ENCODE measurements at regions not wholly inside any gene's neighbourhood (a gene's known extent, or its start where the extent isn't known, plus 50 kb on each side); places are given as distances from the start of the nearest gene placed in this dataset.
A peak's percentile ranks its signal among the peaks of the same experiment; 100 is the strongest.
"Not testable (repeated sequence)": the region's sequence is repeated elsewhere in the genome, so short reads cannot be mapped to it uniquely, and the experiment has no call there.

- H3K27me3 ChIP-seq: no peaks in the 10 kb centered on the region
- TF ChIP-seq Cebpa-rat (IDR thresholded peaks at IDR 0.05): peak in 3 of 11 experiments; percentile 61 to 69 (median 67); a peak in 4 of 22 replicates
- peak overlapping the region in 5 of 11 experiments; percentile 40 to 82 (median 75); a peak in 10 of 22 replicates for H3K4me2 ChIP-seq
- H3K9ac ChIP-seq: peak overlapping the region in 2 of 11 experiments; percentile 5 to 52; a peak in 4 of 22 replicates
- no peaks in the 10 kb centered on the region for H3K36me3 ChIP-seq
- peaks cover 0 to 58% (median 10%) of the 10 kb centered on the region in 10 experiments; a peak in 11 of 20 replicates for H3K4me1 ChIP-seq
- no peak overlapping the region for H3K4me3 ChIP-seq
- peaks cover 0 to 7% (median 0%) of the 10 kb centered on the region in 11 experiments; a peak in 2 of 22 replicates for H3K9me3 ChIP-seq (replicated peaks in 1 of 11)
- no peaks in the 10 kb centered on the region for H4K20me1 ChIP-seq
- peak overlapping the region in 4 of 11 experiments; percentile 38 to 77 (median 68); a peak in 7 of 22 replicates for H3K27ac ChIP-seq
Measured at GRCh38 chr10:3330663-3331062, 158.1 kb upstream of the PITRM1 start.

DNA sequence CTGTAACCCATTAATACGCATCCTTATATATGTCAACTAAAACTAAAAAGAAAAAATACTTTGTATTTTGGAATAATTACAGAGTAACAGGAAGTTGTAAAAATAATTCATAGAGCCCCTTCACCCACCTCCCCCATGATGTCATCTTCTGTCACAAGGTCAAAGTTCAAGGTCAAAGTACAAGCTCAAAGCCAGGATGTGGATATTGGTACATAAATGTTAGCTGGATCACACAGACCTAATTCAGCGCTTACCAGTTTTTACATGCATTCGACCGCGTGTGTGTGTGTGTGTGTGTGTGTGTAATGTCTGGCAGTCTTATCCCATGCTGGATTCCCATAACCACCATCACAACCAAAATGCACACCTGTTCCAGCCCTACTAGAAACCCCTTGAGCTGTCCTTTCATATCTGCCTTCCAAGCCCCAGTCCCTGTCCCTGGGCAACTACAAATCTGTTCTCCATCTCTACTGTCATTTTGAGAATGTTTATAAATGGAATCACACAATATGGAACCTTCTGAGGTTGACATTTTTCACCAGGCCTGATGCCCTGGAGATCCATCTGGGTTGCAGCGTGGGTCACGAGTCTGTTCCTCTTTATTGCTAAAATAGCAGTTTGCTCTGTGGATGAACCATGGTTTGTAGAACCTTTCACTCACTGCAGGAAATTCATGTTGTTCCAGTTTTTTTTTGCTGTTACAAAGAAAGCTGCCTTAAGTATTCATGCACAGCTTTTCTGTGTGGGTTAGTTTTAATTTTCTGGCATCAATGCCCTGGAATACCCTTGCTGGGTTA lies 153.6 kb upstream of the PITRM1 start:
- Histone ChIP-seq H3K4me2 (peak overlapping the region in 4 of 11 experiments; percentile 21 to 78 (median 65); a peak in 7 of 22 replicates), H3K9me3 (replicated peaks in 1 of 11) (peaks cover 0 to 2% (median 0%) of the 10 kb centered on the region in 11 experiments; a peak in 1 of 22 replicates), H3K27me3 (no peaks in the 10 kb centered on the region), H3K4me3 (no peak overlapping the region), H3K9ac (no peak overlapping the region), H3K4me1 (peaks cover 0 to 36% (median 9%) of the 10 kb centered on the region in 10 experiments; a peak in 10 of 20 replicates), H3K27ac (no peak overlapping the region), H3K36me3 (no peaks in the 10 kb centered on the region), H4K20me1 (no peaks in the 10 kb centered on the region)
- TF ChIP-seq Cebpa-rat (IDR thresholded peaks at IDR 0.05): no peak

DNA sequence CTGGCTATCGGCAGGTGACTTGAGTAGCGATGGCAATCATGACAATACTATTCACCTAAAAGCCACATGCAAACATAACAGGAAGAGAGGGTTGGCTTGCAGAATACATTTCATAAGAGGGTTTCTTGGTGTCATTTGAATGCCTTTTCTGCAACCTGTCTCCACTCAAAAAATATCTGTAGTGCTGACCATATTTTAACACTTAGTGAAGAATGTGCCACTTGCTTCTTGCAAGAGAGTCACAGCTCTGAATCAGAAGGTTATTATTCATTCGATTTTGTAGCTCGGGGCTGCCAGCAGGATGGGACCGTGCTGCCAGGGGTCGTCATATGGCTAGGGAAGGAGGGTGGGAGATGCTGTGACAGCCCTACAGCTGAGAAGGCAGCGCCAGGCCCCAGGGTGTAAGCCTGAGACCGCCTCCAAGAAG lies 152.0 kb upstream of the PITRM1 start:
- Histone ChIP-seq H3K4me2 (no peak overlapping the region), H3K9me3 (replicated peaks in 1 of 11) (peaks cover 6 to 18% (median 11%) of the 10 kb centered on the region in 11 experiments; a peak in 17 of 22 replicates), H3K4me3 (no peak overlapping the region), H3K27me3 (no peaks in the 10 kb centered on the region), H3K4me1 (peaks cover 0 to 21% (median 0%) of the 10 kb centered on the region in 10 experiments; a peak in 8 of 20 replicates), H3K27ac (no peak overlapping the region), H4K20me1 (no peaks in the 10 kb centered on the region), H3K9ac (no peak overlapping the region), H3K36me3 (no peaks in the 10 kb centered on the region)
- TF ChIP-seq Cebpa-rat (IDR thresholded peaks at IDR 0.05): no peak

GRCh38 chr10:3323865-3324498 lies 151.4 kb upstream of the PITRM1 start:
- H4K20me1 ChIP-seq: no peaks in the 10 kb centered on the region
- peaks cover 0 to 14% (median 0%) of the 10 kb centered on the region in 10 experiments; a peak in 8 of 20 replicates for H3K4me1 ChIP-seq
- H3K4me3 ChIP-seq: no peak overlapping the region
- TF ChIP-seq Cebpa-rat (IDR thresholded peaks at IDR 0.05): no peak
- H3K27ac ChIP-seq: no peak overlapping the region
- no peaks in the 10 kb centered on the region for H3K36me3 ChIP-seq
- no peaks in the 10 kb centered on the region for H3K27me3 ChIP-seq
- H3K9ac ChIP-seq: no peak overlapping the region
- peaks cover 12 to 24% (median 17%) of the 10 kb centered on the region in 11 experiments; a peak in 18 of 22 replicates for H3K9me3 ChIP-seq (replicated peaks in 1 of 11)
- H3K4me2 ChIP-seq: no peak overlapping the region

- Histone ChIP-seq H3K27me3 (no peaks in the 10 kb centered on the region), H3K27ac (no peak overlapping the region), H3K36me3 (no peaks in the 10 kb centered on the region), H3K9me3 (replicated peaks in 1 of 11) (peaks cover 17 to 30% (median 23%) of the 10 kb centered on the region in 11 experiments; a peak in 18 of 22 replicates), H4K20me1 (no peaks in the 10 kb centered on the region), H3K9ac (no peak overlapping the region), H3K4me2 (no peak overlapping the region), H3K4me1 (peaks cover 0 to 4% (median 0%) of the 10 kb centered on the region in 10 experiments; a peak in 7 of 20 replicates), H3K4me3 (no peak overlapping the region)
- no peak for TF ChIP-seq Cebpa-rat (IDR thresholded peaks at IDR 0.05)
Measured at GRCh38 chr10:3321123-3321522, 148.5 kb upstream of the PITRM1 start.

DNA sequence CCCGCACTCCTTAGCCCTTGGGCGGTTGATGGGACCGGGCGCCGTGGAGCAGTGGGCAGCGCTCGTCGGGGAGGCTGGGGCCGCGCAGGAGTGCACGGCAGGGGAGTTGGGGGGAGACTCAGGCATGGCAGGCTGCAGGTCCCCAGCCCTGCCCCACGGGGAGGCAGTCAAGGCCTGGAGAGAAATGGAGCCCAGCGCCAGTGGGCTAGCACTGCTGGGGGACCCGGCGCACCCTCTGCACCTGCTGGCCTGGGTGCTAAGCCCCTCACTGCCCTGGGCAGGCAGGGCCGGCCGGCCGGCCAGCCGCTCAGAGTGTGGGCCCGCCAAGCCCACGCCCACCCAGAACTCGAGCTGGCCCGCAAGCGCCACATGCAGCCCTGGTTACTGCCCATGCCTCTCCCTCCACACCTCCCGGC lies 147.2 kb upstream of the PITRM1 start:
- Histone ChIP-seq H3K27me3 (no peaks in the 10 kb centered on the region), H3K9ac (no peak overlapping the region), H3K9me3 (replicated peaks in 1 of 11) (peaks cover 17 to 30% (median 23%) of the 10 kb centered on the region in 11 experiments; a peak in 18 of 22 replicates), H3K4me1 (no peaks in the 10 kb centered on the region), H4K20me1 (no peaks in the 10 kb centered on the region), H3K4me2 (no peak overlapping the region), H3K27ac (no peak overlapping the region), H3K4me3 (no peak overlapping the region), H3K36me3 (no peaks in the 10 kb centered on the region)
- TF ChIP-seq Cebpa-rat (IDR thresholded peaks at IDR 0.05): no peak

DNA sequence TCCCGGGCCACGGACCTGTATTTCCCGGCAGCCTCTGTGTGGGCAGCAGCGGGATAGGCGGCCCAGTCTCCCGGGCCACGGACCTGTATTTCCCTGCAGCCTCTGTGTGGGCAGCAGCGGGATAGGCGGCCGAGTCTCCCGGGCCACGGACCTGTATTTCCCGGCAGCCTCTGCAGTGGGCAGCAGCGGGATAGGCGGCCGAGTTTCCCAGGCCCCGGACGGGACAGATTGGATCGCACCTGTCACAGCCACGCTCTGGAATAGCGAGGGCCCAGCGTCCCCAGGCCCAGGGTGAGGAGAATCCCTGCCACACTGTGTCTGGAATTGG lies 145.9 kb upstream of the PITRM1 start:
- peaks cover 17 to 30% (median 24%) of the 10 kb centered on the region in 11 experiments; a peak in 18 of 22 replicates for H3K9me3 ChIP-seq (replicated peaks in 1 of 11)
- not testable (repeated sequence) for H4K20me1 ChIP-seq, H3K4me1 ChIP-seq, H3K36me3 ChIP-seq, H3K4me3 ChIP-seq, H3K27me3 ChIP-seq, H3K27ac ChIP-seq, H3K9ac ChIP-seq, H3K4me2 ChIP-seq

DNA sequence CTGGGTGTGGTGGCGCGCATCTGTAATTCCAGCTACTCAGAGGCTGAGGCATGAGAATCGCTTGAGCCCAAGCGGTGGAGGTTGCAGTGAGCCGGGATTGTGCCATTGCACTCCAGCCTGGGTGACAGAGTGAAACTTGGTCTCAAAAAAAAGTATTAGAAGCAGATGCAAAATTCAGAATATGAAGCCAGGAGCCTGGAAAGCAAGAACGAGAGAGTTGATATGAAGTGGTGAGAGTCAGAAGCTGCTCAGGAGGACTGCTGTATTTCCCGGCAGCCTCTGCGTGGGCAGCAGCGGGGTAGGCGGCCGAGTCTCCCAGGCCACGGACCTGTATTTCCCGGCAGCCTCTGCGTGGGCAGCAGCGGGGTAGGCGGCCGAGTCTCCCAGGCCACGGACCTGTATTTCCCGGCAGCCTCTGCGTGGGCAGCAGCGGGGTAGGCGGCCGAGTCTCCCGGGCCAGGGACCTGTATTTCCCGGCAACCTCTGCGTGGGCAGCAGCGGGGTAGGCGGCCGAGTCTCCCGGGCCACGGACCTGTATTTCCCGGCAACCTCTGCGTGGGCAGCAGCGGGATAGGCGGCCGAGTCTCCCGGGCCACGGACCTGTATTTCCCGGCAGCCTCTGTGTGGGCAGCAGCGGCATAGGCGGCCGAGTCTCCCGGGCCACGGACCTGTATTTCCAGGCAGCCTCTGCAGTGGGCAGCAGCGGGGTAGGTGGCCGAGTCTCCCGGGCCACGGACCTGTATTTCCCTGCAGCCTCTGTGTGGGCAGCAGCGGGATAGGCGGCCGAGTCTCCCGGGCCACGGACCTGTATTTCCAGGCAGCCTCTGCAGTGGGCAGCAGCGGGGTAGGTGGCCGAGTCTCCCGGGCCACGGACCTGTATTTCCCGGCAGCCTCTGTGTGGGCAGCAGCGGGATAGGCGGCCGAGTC lies 145.2 kb upstream of the PITRM1 start:
- H3K36me3 ChIP-seq, H3K4me3 ChIP-seq, H3K9ac ChIP-seq, H3K4me2 ChIP-seq, H4K20me1 ChIP-seq, H3K27me3 ChIP-seq, H3K27ac ChIP-seq: not testable (repeated sequence)
- peaks cover 17 to 30% (median 24%) of the 10 kb centered on the region in 11 experiments; a peak in 18 of 22 replicates for H3K9me3 ChIP-seq (replicated peaks in 1 of 11)
- H3K4me1 ChIP-seq: peaks cover 0 to 10% (median 0%) of the 10 kb centered on the region in 10 experiments; a peak in 4 of 20 replicates

- Histone ChIP-seq H3K27ac (peak overlapping the region in 4 of 11 experiments; percentile 14 to 53 (median 22); a peak in 6 of 22 replicates), H3K4me1 (peaks cover 0 to 12% (median 0%) of the 10 kb centered on the region in 10 experiments; a peak in 4 of 20 replicates), H3K9me3 (replicated peaks in 1 of 11) (peaks cover 10 to 18% (median 12%) of the 10 kb centered on the region in 11 experiments; a peak in 17 of 22 replicates)
- H4K20me1 ChIP-seq, H3K9ac ChIP-seq, H3K4me3 ChIP-seq, H3K4me2 ChIP-seq, H3K27me3 ChIP-seq, H3K36me3 ChIP-seq: not testable (repeated sequence)
Measured at GRCh38 chr10:3314445-3315085, 142.0 kb upstream of the PITRM1 start.

DNA sequence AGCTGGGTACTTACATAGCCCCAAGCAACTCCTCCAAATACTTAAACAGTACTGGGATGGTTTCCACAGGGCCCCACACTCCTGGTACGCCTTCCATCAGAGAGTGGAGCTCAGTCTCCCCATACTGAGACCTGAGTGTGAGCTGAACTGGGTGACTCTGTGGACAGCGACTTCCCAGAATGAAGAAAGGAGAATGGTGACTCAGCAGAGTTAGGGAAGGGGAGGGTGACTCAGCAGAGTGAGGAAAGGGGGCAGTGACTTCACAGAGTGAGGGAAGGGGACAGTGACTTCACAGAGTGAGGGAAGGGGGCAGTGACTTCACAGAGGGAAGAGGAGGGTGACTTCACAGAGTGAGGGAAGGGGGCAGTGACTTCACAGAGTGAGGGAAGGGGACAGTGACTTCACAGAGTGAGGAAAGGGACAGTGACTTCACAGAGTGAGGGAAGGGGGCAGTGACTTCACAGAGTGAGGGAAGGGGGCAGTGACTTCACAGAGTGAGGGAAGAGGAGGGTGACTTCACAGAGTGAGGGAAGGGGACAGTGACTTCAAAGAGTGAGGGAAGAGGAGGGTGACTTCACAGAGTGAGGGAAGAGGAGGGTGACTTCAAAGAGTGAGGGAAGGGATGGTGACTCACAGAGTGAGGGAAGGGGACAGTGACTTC lies 141.3 kb upstream of the PITRM1 start:
- H3K4me3 ChIP-seq, H4K20me1 ChIP-seq, H3K27me3 ChIP-seq, H3K9ac ChIP-seq, H3K36me3 ChIP-seq: not testable (repeated sequence)
- H3K4me1 ChIP-seq: peaks cover 0 to 12% (median 0%) of the 10 kb centered on the region in 10 experiments; a peak in 4 of 20 replicates
- H3K9me3 ChIP-seq (replicated peaks in 1 of 11): peaks cover 4 to 13% (median 6%) of the 10 kb centered on the region in 11 experiments; a peak in 17 of 22 replicates
- H3K27ac ChIP-seq: peak overlapping the region in 3 of 11 experiments; percentile 17 to 53 (median 26); a peak in 5 of 22 replicates
- peak overlapping the region in 2 of 11 experiments; percentile 13 to 48; a peak in 2 of 22 replicates for H3K4me2 ChIP-seq
